PC-3 (cell line): ENCODE measurements at regions not wholly inside any gene's neighbourhood (a gene's known extent, or its start where the extent isn't known, plus 50 kb on each side); places are given as distances from the start of the nearest gene placed in this dataset.

Source experiments
- ATAC-seq: fragments of 200-7000 bp; cut with Tn5 transposase; 2 replicates; pipeline ENCODE4 v1.9.1; 2020; ENCODE audit warnings: mild to moderate bottlenecking, moderate library complexity
- BruUV-seq: library from RNA; stranded (reverse); fragments of 400-500 nt; replicated peaks from 2 replicates; lab custom pipeline; 2021; lab: Mats Ljungman, UMichigan
- CTCF ChIA-PET: fragments of 300-600 bp; sonication (Branson Sonifier 250); formaldehyde crosslinking; loops from one replicate; lab custom pipeline; 2022; ENCODE audit warnings: antibody characterized with exemption; lab: Charles Lee
- POLR2A ChIA-PET: fragments of 300-600 bp; sonication (Branson Sonifier 250); formaldehyde crosslinking; loops from one replicate; lab custom pipeline; 2022; ENCODE audit warnings: antibody characterized with exemption; ENCODE audit not compliant: unreplicated experiment; lab: Charles Lee
- DNase-seq: peaks from one replicate; pipeline ENCODE4 v3.0.0-alpha.2; 2015
- H2AFZ ChIP-seq: fragments of 300-600 bp; sonication (generic); 2 replicates; pipeline ENCODE4 v1.6.0; 2016; ENCODE audit warnings: antibody characterized with exemption, low read length
- H3F3A ChIP-seq: fragments of 300-600 bp; sonication (generic); one replicate; pipeline ENCODE4 v1.6.0; 2017; ENCODE audit warnings: antibody characterized with exemption, low read length, control low read depth, mild to moderate bottlenecking; ENCODE audit not compliant: unreplicated experiment
- H3K27ac ChIP-seq: fragments of 300-600 bp; sonication (generic); 2 replicates; pipeline ENCODE4 v1.5.1; 2016; ENCODE audit warnings: mild to moderate bottlenecking, low read length
- H3K27me3 ChIP-seq: fragments of 300-600 bp; sonication (generic); 2 replicates; pipeline ENCODE4 v1.6.1; 2016; ENCODE audit warnings: low read length, mixed read lengths
- H3K36me3 ChIP-seq: fragments of 300-600 bp; sonication (generic); 2 replicates; pipeline ENCODE4 v1.6.1; 2016; ENCODE audit warnings: low read depth, mixed run types, low read length, mixed read lengths
- H3K4me1 ChIP-seq: fragments of 300-600 bp; sonication (generic); 2 replicates; pipeline ENCODE4 v1.5.1; 2016; ENCODE audit warnings: low read length; ENCODE audit not compliant: insufficient read depth
- H3K4me2 ChIP-seq: fragments of 300-600 bp; sonication (generic); 2 replicates; pipeline ENCODE4 v1.6.0; 2016; ENCODE audit warnings: low read length
- H3K4me3 ChIP-seq: fragments of 300-600 bp; sonication (generic); 2 replicates; pipeline ENCODE4 v1.5.1; 2016; ENCODE audit warnings: mild to moderate bottlenecking, low read length, mixed read lengths
- H3K79me2 ChIP-seq: fragments of 300-600 bp; sonication (generic); 2 replicates; pipeline ENCODE4 v1.6.1; 2017; ENCODE audit warnings: low read length, mixed read lengths
- H3K9ac ChIP-seq: fragments of 300-600 bp; sonication (generic); 2 replicates; pipeline ENCODE4 v1.6.0; 2016; ENCODE audit warnings: mild to moderate bottlenecking, low read length
- H3K9me2 ChIP-seq: fragments of 300-600 bp; sonication (generic); replicated peaks from 2 replicates; pipeline ENCODE4 v1.6.1; 2016; ENCODE audit warnings: mixed run types, low read length, mixed read lengths
- H3K9me3 ChIP-seq: fragments of 300-600 bp; sonication (generic); 2 replicates; pipeline ENCODE4 v1.6.1; 2016; ENCODE audit warnings: low read length, mixed read lengths
- H4K20me1 ChIP-seq: fragments of 300-600 bp; sonication (generic); 2 replicates; pipeline ENCODE4 v1.6.1; 2016; ENCODE audit warnings: low read length, mixed read lengths
- CTCF ChIP-seq: fragments of 300-600 bp; sonication (generic); conservative IDR thresholded peaks from 2 replicates; pipeline ENCODE4 v1.5.1; 2017; ENCODE audit warnings: antibody characterized with exemption, low read depth, mild to moderate bottlenecking, low read length
- EZH2 ChIP-seq: fragments of 300-600 bp; sonication (generic); IDR thresholded peaks from one replicate; pipeline ENCODE4 v1.6.1; 2017; ENCODE audit warnings: antibody characterized with exemption, mild to moderate bottlenecking, low read length; ENCODE audit not compliant: unreplicated experiment
- EZH2phosphoT487 ChIP-seq: fragments of 300-600 bp; sonication (generic); IDR thresholded peaks from 2 replicates; pipeline ENCODE4 v1.6.1; 2018; ENCODE audit warnings: mild to moderate bottlenecking, antibody characterized with exemption, low read length, borderline replicate concordance
- intact Hi-C: fragments of 100-400 bp; cut with micrococcal nuclease; formaldehyde crosslinking; loops from 2 replicates; pipeline ENCODE4 v1.9.0; 2023

DNA sequence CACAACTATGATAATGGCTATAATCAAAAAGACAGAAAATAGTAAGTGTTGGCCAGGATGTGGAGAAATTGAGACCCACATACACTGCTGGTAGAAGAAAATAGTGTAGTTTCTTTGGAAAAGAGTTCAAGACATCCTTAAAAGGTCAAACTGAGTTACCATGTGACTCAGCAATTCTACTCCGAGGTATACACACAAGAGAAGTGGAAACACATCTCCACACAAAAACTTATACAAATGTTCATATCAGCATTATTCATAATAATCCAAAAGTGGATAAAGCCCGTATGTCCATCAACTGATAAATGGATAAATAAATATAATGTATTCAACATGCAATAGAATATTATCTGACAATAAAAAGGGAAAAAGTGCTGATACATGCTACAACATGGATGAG is 532.2 kb downstream of the NR2F1-AS1 start:
- no peak overlapping the region for H3K4me2 ChIP-seq
- intact Hi-C loops = no loop called here
- CTCF ChIA-PET = no interaction called here
- no peak overlapping the region for H3K9ac ChIP-seq
- ATAC-seq = no peak
- H3K9me3 ChIP-seq = no peaks in the 10 kb centered on the region
- H2AFZ ChIP-seq = no peak overlapping the region
- no TSS peak for BruUV-seq
- peaks cover 8% of the 10 kb centered on the region for H3K4me1 ChIP-seq
- no peaks in the 10 kb centered on the region for H4K20me1 ChIP-seq
- H3K79me2 ChIP-seq = no peaks in the 10 kb centered on the region
- no peaks in the 10 kb centered on the region for H3F3A ChIP-seq
- no peaks in the 10 kb centered on the region for H3K36me3 ChIP-seq
- H3K27me3 ChIP-seq = no peaks in the 10 kb centered on the region
- no peak for DNase-seq
- H3K9me2 ChIP-seq = no peaks in the 10 kb centered on the region
- TF ChIP-seq CTCF = no peak
- TF ChIP-seq EZH2 = no peak
- no peak for TF ChIP-seq EZH2phosphoT487
- POLR2A ChIA-PET = no interaction called here
- H3K4me3 ChIP-seq = no peak overlapping the region
- no peak overlapping the region for H3K27ac ChIP-seq

- no peak overlapping the region for H3K9ac ChIP-seq
- POLR2A ChIA-PET = no interaction called here
Observed at GRCh38 chr5:93044859-93045666, 536.0 kb downstream of the NR2F1-AS1 start.

More at GRCh38 chr5:93044859-93045666, 536.0 kb downstream of the NR2F1-AS1 start:
- intact Hi-C loops = no loop called here
- DNase-seq (no peak), ATAC-seq (no peak)
- no peak overlapping the region for H3K27ac ChIP-seq
- no peak for TF ChIP-seq EZH2
- no peak for TF ChIP-seq CTCF
- no peak for TF ChIP-seq EZH2phosphoT487
- H2AFZ ChIP-seq = no peak overlapping the region
- H3K4me2 ChIP-seq = no peak overlapping the region
- BruUV-seq = no TSS peak
- no peaks in the 10 kb centered on the region for H4K20me1 ChIP-seq
- no peaks in the 10 kb centered on the region for H3K36me3 ChIP-seq
- H3F3A ChIP-seq = no peaks in the 10 kb centered on the region
- peaks cover 6% of the 10 kb centered on the region for H3K4me1 ChIP-seq
- CTCF ChIA-PET = no interaction called here
- H3K9me3 ChIP-seq = no peaks in the 10 kb centered on the region
- no peaks in the 10 kb centered on the region for H3K79me2 ChIP-seq
- no peak overlapping the region for H3K4me3 ChIP-seq
- no peaks in the 10 kb centered on the region for H3K9me2 ChIP-seq
- H3K27me3 ChIP-seq = no peaks in the 10 kb centered on the region
